Mucosa of descending colon (tissue), 3 donors: ENCODE measurements at regions not wholly inside any gene's neighbourhood (a gene's known extent, or its start where the extent isn't known, plus 50 kb on each side); places are given as distances from the start of the nearest gene placed in this dataset.
A peak's percentile ranks its signal among the peaks of the same experiment; 100 is the strongest.
"Not testable (repeated sequence)": the region's sequence is repeated elsewhere in the genome, so short reads cannot be mapped to it uniquely, and the experiment has no call there.

Experiments used
- ATAC-seq: fragments of 200-7000 bp; cut with Tn5 transposase; one replicate; pipeline ENCODE4 v1.9.1; 2020; ENCODE audit warnings: mild to moderate bottlenecking, moderate library complexity
- DNase-seq, 3 donors: peaks; one replicate each; pipeline ENCODE4 v3.0.0-alpha.2; 2020
- H3K36me3 ChIP-seq: fragments of 200-600 bp; one replicate; pipeline ENCODE4 v1.8.0; 2021; ENCODE audit warnings: low read depth, mild to moderate bottlenecking
- H3K4me1 ChIP-seq: fragments of 200-600 bp; one replicate; pipeline ENCODE4 v1.8.0; 2021; ENCODE audit warnings: low read depth, mild to moderate bottlenecking
- H3K4me3 ChIP-seq: fragments of 200-600 bp; one replicate; pipeline ENCODE4 v1.8.0; 2021; ENCODE audit warnings: mild to moderate bottlenecking
- H3K9me3 ChIP-seq: fragments of 200-600 bp; one replicate; pipeline ENCODE4 v1.8.0; 2021; ENCODE audit warnings: mild to moderate bottlenecking
- CTCF ChIP-seq: fragments of 200-600 bp; IDR thresholded peaks from one replicate; pipeline ENCODE4 v1.8.0; 2022; ENCODE audit warnings: antibody characterized with exemption, mild to moderate bottlenecking
- intact Hi-C, 2 donors: fragments of 100-400 bp; cut with DNase I in 1 of 2; cut with micrococcal nuclease in 1 of 2; formaldehyde crosslinking; loops; one replicate each; pipeline versions ENCODE4 v1.11.0 to v1.11.1; 2022; cut with DNase I, micrococcal nuclease
- donor health status: DM: no; HTN: no; CAD: no; lungs with moderate emphysema.
- donor health status: DM: no; HTN: no; CAD: no.
- donor health status: DM: no; HTN: yes; CAD: no.

- H3K4me1 ChIP-seq, result no peaks in the 10 kb centered on the region
- no peak for TF ChIP-seq CTCF
- intact Hi-C loops, result no loop called here
- no peaks in the 10 kb centered on the region for H3K36me3 ChIP-seq
- no peak overlapping the region for H3K4me3 ChIP-seq
- ATAC-seq, result no peak
- no peak for DNase-seq
- H3K9me3 ChIP-seq, result no peaks in the 10 kb centered on the region
Measured at GRCh38 chr2:37769551-37769950, 98.1 kb upstream of the CDC42EP3 start.

GRCh38 chr2:37770797-37771196, 99.4 kb upstream of the CDC42EP3 start:
- Histone ChIP-seq H3K36me3 (no peaks in the 10 kb centered on the region), H3K4me1 (no peaks in the 10 kb centered on the region), H3K9me3 (no peaks in the 10 kb centered on the region), H3K4me3 (no peak overlapping the region)
- ATAC-seq (no peak), DNase-seq (no peak)
- no peak for TF ChIP-seq CTCF
- intact Hi-C loops, result no loop called here

GRCh38 chr2:37771600-37772088, 100.2 kb upstream of the CDC42EP3 start:
- Histone ChIP-seq H3K9me3 (no peaks in the 10 kb centered on the region), H3K4me1 (no peaks in the 10 kb centered on the region), H3K36me3 (no peaks in the 10 kb centered on the region), H3K4me3 (no peak overlapping the region)
- no peak for TF ChIP-seq CTCF
- intact Hi-C loops, result no loop called here
- ATAC-seq, result peak; percentile 8
- DNase-seq, result no peak

GRCh38 chr2:37773371-37774130, 102.1 kb upstream of the CDC42EP3 start:
- intact Hi-C loops, result no loop called here
- TF ChIP-seq CTCF, result no peak
- peak in 2 of 3 donors; percentile 25 to 43 for DNase-seq
- H3K4me3 ChIP-seq, result no peak overlapping the region
- no peaks in the 10 kb centered on the region for H3K4me1 ChIP-seq
- H3K9me3 ChIP-seq, result no peaks in the 10 kb centered on the region
- peak; percentile 49 for ATAC-seq
- H3K36me3 ChIP-seq, result no peaks in the 10 kb centered on the region

- DNase-seq, H3K4me1 ChIP-seq, H3K36me3 ChIP-seq, ATAC-seq, H3K9me3 ChIP-seq, intact Hi-C loops, H3K4me3 ChIP-seq: not testable (repeated sequence)
Measured at GRCh38 chr2:37774171-37774944, 102.9 kb upstream of the CDC42EP3 start.
